ENCODE measurements at regions not wholly inside any gene's neighbourhood (a gene's known extent, or its start where the extent isn't known, plus 50 kb on each side); places are given as distances from the start of the nearest gene placed in this dataset.

DNA sequence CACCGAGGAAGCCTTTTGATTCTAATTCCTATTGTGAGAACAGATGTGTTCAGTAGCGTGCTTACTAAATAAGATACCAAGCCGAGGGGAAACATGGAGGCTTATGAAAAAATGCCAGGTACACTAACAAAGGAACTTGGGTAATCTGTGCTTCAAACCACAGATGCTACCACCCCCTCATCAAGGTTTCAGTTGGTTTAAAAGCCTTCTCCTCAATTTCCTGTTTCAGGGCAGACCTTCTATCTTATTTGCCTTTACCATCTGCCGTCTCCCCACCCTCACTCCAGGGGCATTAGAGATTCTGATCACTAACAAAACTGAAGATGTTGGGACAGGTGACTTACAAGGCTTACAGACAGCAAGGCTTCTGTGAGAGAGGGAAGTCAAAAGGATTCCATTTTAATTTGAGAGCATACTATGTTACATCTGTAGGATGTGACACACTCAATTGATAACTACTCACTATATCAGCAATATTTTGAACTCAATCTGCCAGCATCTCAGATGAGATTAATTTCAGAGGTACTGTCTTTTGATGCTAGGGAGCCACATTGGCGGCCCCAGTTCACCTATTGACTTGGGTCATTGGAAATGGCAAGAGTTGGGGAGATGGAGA is 60.6 kb upstream of the PLCL2 start:
- DNase-seq (ENCODE audit: low read depth, low spot score) = no peak
- Histone ChIP-seq H3K9me1 (replicated peaks; ENCODE audit: control insufficient read depth, extremely low read depth, insufficient read depth, low read length) (no peaks in the 10 kb centered on the region), H2AFZ (ENCODE audit: low read depth, low read length) (no peak overlapping the region), H3K27ac (ENCODE audit: insufficient read depth, low read depth, low read length) (no peak overlapping the region), H3K36me3 (ENCODE audit: control insufficient read depth in 2 of 2, extremely low read depth in 1 of 2, insufficient read depth in 2 of 2, low read length in 2 of 2) (no peaks in the 10 kb centered on the region), H3K9ac (replicated peaks; ENCODE audit: extremely low read depth, insufficient read depth, low read length) (no peak overlapping the region), H3K9me3 (replicated peaks; ENCODE audit: control insufficient read depth, insufficient read depth, low read length) (no peaks in the 10 kb centered on the region), H4K20me1 (replicated peaks; ENCODE audit: control insufficient read depth, extremely low read depth, insufficient read depth, low read length) (no peaks in the 10 kb centered on the region), H3K4me2 (ENCODE audit: insufficient read depth, low read length) (no peak overlapping the region), H3K79me2 (ENCODE audit: control insufficient read depth, insufficient read depth, low read length) (no peaks in the 10 kb centered on the region), H3K4me1 (ENCODE audit: control insufficient read depth, extremely low read depth, insufficient read depth, low read length) (peaks cover 5% of the 10 kb centered on the region), H3K27me3 (ENCODE audit: control insufficient read depth in 2 of 2, insufficient read depth in 2 of 2, low read length in 2 of 2) (no peaks in the 10 kb centered on the region), H3K4me3 (replicated peaks in 1 of 3; ENCODE audit: insufficient read depth in 1 of 3, low read depth in 1 of 3, low read length in 3 of 3) (no peak overlapping the region)
- FAIRE-seq = no peak
- POLR2A ChIA-PET = no interaction called here
- intact Hi-C loops (cut with micrococcal nuclease) = no loop called here
- BruUV-seq (replicated peaks) = no TSS peak
- CTCF ChIA-PET = no interaction called here
- TF ChIP-seq POLR2A (IDR thresholded peaks at IDR 0.05; ENCODE audit: low read depth, low read length) (no peak), FOS (IDR thresholded peaks at IDR 0.05; ENCODE audit: borderline replicate concordance, insufficient read depth, low read length) (no peak), MYC (IDR thresholded peaks at IDR 0.05; ENCODE audit: low read depth, low read length) (no peak), GATA2 (IDR thresholded peaks at IDR 0.05; ENCODE audit: insufficient read depth, insufficient read length, low read depth, low read length) (no peak), POLR2AphosphoS5 (IDR thresholded peaks at IDR 0.05; ENCODE audit: insufficient read depth, low read depth, low read length) (no peak), JUN (IDR thresholded peaks at IDR 0.05; ENCODE audit: borderline replicate concordance, insufficient read depth, insufficient read length, low read depth) (no peak), EZH2 (IDR thresholded peaks at IDR 0.05; ENCODE audit: borderline replicate concordance, low read depth, low read length, severe bottlenecking) (no peak)
- TF ChIP-seq, protein P1, sequence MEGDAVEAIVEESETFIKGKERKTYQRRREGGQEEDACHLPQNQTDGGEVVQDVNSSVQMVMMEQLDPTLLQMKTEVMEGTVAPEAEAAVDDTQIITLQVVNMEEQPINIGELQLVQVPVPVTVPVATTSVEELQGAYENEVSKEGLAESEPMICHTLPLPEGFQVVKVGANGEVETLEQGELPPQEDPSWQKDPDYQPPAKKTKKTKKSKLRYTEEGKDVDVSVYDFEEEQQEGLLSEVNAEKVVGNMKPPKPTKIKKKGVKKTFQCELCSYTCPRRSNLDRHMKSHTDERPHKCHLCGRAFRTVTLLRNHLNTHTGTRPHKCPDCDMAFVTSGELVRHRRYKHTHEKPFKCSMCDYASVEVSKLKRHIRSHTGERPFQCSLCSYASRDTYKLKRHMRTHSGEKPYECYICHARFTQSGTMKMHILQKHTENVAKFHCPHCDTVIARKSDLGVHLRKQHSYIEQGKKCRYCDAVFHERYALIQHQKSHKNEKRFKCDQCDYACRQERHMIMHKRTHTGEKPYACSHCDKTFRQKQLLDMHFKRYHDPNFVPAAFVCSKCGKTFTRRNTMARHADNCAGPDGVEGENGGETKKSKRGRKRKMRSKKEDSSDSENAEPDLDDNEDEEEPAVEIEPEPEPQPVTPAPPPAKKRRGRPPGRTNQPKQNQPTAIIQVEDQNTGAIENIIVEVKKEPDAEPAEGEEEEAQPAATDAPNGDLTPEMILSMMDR (IDR thresholded peaks at IDR 0.05; ENCODE audit: extremely low read depth in 1 of 2, insufficient read depth in 1 of 2, low read depth in 1 of 2, low read length in 2 of 2) = no peak
- TF ChIP-seq, protein P2, sequence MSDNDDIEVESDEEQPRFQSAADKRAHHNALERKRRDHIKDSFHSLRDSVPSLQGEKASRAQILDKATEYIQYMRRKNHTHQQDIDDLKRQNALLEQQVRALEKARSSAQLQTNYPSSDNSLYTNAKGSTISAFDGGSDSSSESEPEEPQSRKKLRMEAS (IDR thresholded peaks at IDR 0.05; ENCODE audit: insufficient read depth, insufficient read length) = no peak
- dilution Hi-C loops (cut with MboI; ENCODE audit: extremely low pct_ligation_motif_present, low sequenced_read_pairs) = no loop called here

Measured in endothelial cell of umbilical vein (primary cell).